ENCODE measurements at regions not wholly inside any gene's neighbourhood (a gene's known extent, or its start where the extent isn't known, plus 50 kb on each side); places are given as distances from the start of the nearest gene placed in this dataset.
A peak's percentile ranks its signal among the peaks of the same experiment; 100 is the strongest.
"Not testable (repeated sequence)": the region's sequence is repeated elsewhere in the genome, so short reads cannot be mapped to it uniquely, and the experiment has no call there.

- Mint-ChIP-seq H3K9me3 (ENCODE audit: unreplicated experiment) (no peaks in the 10 kb centered on the region), H3K4me1 (ENCODE audit: insufficient read depth, unreplicated experiment) (peaks cover 21% of the 10 kb centered on the region), H3K27ac (ENCODE audit: low read depth, unreplicated experiment) (no peak overlapping the region), H3K4me3 (ENCODE audit: unreplicated experiment) (no peak overlapping the region), H3K36me3 (ENCODE audit: insufficient read depth, unreplicated experiment) (no peaks in the 10 kb centered on the region), H3K27me3 (ENCODE audit: insufficient read depth, unreplicated experiment) (no peaks in the 10 kb centered on the region)
- CTCF ChIA-PET = interaction anchor here (1.2 kb wide), 1 partner anchor 17 kb away, joined by 3 read pairs; no protein-coding TSS in a partner anchor
- no peak for TF ChIP-seq CTCF (IDR thresholded peaks at IDR 0.05; ENCODE audit: unreplicated experiment)
- POLR2A ChIA-PET = interaction anchor here (1.2 kb wide), 1 partner anchor 15 kb away, joined by 3 read pairs; no protein-coding TSS in a partner anchor
- intact Hi-C loops (cut with micrococcal nuclease) = loop anchor here (5.0 kb wide), 1 partner anchor 173 kb away; no protein-coding TSS in a partner anchor
- no TSS peak for BruUV-seq (replicated peaks)
- DNase-seq (ENCODE audit: unreplicated experiment) = no peak
These were observed 379.1 kb upstream of the PROK2 start for GRCh38 chr3:72163809-72164634.

GRCh38 chr3:72162649-72163184 is 377.8 kb upstream of the PROK2 start:
- DNase-seq (ENCODE audit: unreplicated experiment) = no peak
- peaks cover 21% of the 10 kb centered on the region for H3K4me1 Mint-ChIP-seq (ENCODE audit: insufficient read depth, unreplicated experiment)
- TF ChIP-seq CTCF (IDR thresholded peaks at IDR 0.05; ENCODE audit: unreplicated experiment) = no peak
- peak overlapping the region; percentile 5 for H3K27ac Mint-ChIP-seq (ENCODE audit: low read depth, unreplicated experiment)
- no peaks in the 10 kb centered on the region for H3K9me3 Mint-ChIP-seq (ENCODE audit: unreplicated experiment)
- ChIA-PET POLR2A (interaction anchor here (0.7 to 1.8 kb wide), 6 partner anchors 10 to 191 kb away, joined by 3 to 9 read pairs (median 3); no protein-coding TSS in a partner anchor), CTCF (interaction anchor here (0.5 to 1.4 kb wide), 4 partner anchors 93 to 656 kb away, joined by 3 read pairs; no protein-coding TSS in a partner anchor)
- no peaks in the 10 kb centered on the region for H3K36me3 Mint-ChIP-seq (ENCODE audit: insufficient read depth, unreplicated experiment)
- H3K27me3 Mint-ChIP-seq (ENCODE audit: insufficient read depth, unreplicated experiment) = no peaks in the 10 kb centered on the region
- intact Hi-C loops (cut with micrococcal nuclease) = loop anchor here (5.0 kb wide), 1 partner anchor 175 kb away; no protein-coding TSS in a partner anchor
- BruUV-seq (replicated peaks) = TSS peak; percentile 87
- H3K4me3 Mint-ChIP-seq (ENCODE audit: unreplicated experiment) = no peak overlapping the region

- Mint-ChIP-seq H3K27ac (ENCODE audit: low read depth, unreplicated experiment) (peak overlapping the region; percentile 5), H3K27me3 (ENCODE audit: insufficient read depth, unreplicated experiment) (no peaks in the 10 kb centered on the region), H3K4me3 (ENCODE audit: unreplicated experiment) (no peak overlapping the region), H3K36me3 (ENCODE audit: insufficient read depth, unreplicated experiment) (no peaks in the 10 kb centered on the region), H3K4me1 (ENCODE audit: insufficient read depth, unreplicated experiment) (peaks cover 21% of the 10 kb centered on the region), H3K9me3 (ENCODE audit: unreplicated experiment) (no peaks in the 10 kb centered on the region)
- no TSS peak for BruUV-seq (replicated peaks)
- DNase-seq (ENCODE audit: unreplicated experiment) = peak; percentile 94
- TF ChIP-seq CTCF (IDR thresholded peaks at IDR 0.05; ENCODE audit: unreplicated experiment) = no peak
- ChIA-PET CTCF (interaction anchor here (0.5 to 1.4 kb wide), 3 partner anchors 130 to 657 kb away, joined by 3 read pairs; no protein-coding TSS in a partner anchor), POLR2A (interaction anchor here (0.7 to 1.8 kb wide), 6 partner anchors 10 to 190 kb away, joined by 3 to 9 read pairs (median 3); no protein-coding TSS in a partner anchor)
- intact Hi-C loops (cut with micrococcal nuclease) = loop anchor here (5.0 kb wide), 1 partner anchor 175 kb away; no protein-coding TSS in a partner anchor
These were observed 377.1 kb upstream of the PROK2 start for GRCh38 chr3:72161881-72162595.

GRCh38 chr3:72161285-72161684 is 376.3 kb upstream of the PROK2 start:
- not testable (repeated sequence) for BruUV-seq (replicated peaks); H3K36me3 Mint-ChIP-seq (ENCODE audit: insufficient read depth, unreplicated experiment); DNase-seq (ENCODE audit: unreplicated experiment); H3K4me3 Mint-ChIP-seq (ENCODE audit: unreplicated experiment); H3K27me3 Mint-ChIP-seq (ENCODE audit: insufficient read depth, unreplicated experiment); H3K27ac Mint-ChIP-seq (ENCODE audit: low read depth, unreplicated experiment); H3K9me3 Mint-ChIP-seq (ENCODE audit: unreplicated experiment)
- ChIA-PET CTCF (interaction anchor here (1.4 kb wide), 1 partner anchor 131 kb away, joined by 3 read pairs; no protein-coding TSS in a partner anchor), POLR2A (interaction anchor here (0.8 to 1.3 kb wide), 2 partner anchors 38 to 190 kb away, joined by 3 read pairs; no protein-coding TSS in a partner anchor)
- peaks cover 21% of the 10 kb centered on the region for H3K4me1 Mint-ChIP-seq (ENCODE audit: insufficient read depth, unreplicated experiment)
- intact Hi-C loops (cut with micrococcal nuclease) = loop anchor here (5.0 kb wide), 1 partner anchor 176 kb away; no protein-coding TSS in a partner anchor

All from MCF 10A (cell line).